Fibroblast of the aortic adventitia (primary cell): ENCODE measurements at regions not wholly inside any gene's neighbourhood (a gene's known extent, or its start where the extent isn't known, plus 50 kb on each side); places are given as distances from the start of the nearest gene placed in this dataset.

Source experiments
- DNase-seq: peaks from one replicate; pipeline ENCODE4 v3.0.0-alpha.2; 2010; ENCODE audit warnings: low read depth
- H3K4me3 ChIP-seq: 2 replicates; pipeline ENCODE4 v1.5.1; 2011; ENCODE audit warnings: low read depth, mild to moderate bottlenecking, control low read depth, low read length, moderate library complexity
- CTCF ChIP-seq: IDR thresholded peaks from 2 replicates; pipeline ENCODE4 v1.5.1; 2011; ENCODE audit warnings: mild to moderate bottlenecking, low read length, control low read depth, inconsistent platforms; ENCODE audit not compliant: insufficient read depth

- peak; percentile 97 for DNase-seq
- H3K4me3 ChIP-seq = no peak overlapping the region
- no peak for TF ChIP-seq CTCF
Observed at GRCh38 chr13:50635504-50635903, 208.0 kb downstream of the DLEU7 start.

- H3K4me3 ChIP-seq = no peak overlapping the region
- TF ChIP-seq CTCF = no peak
- DNase-seq = no peak
Observed at GRCh38 chr13:50636007-50636704, 207.3 kb downstream of the DLEU7 start.

GRCh38 chr13:50643060-50643459 is 200.4 kb downstream of the DLEU7 start:
- H3K4me3 ChIP-seq = no peak overlapping the region
- TF ChIP-seq CTCF = no peak
- no peak for DNase-seq

- TF ChIP-seq CTCF = no peak
- DNase-seq = no peak
- H3K4me3 ChIP-seq = no peak overlapping the region
Observed at GRCh38 chr13:50644081-50644871, 199.2 kb downstream of the DLEU7 start.

- no peak for DNase-seq
- H3K4me3 ChIP-seq = no peak overlapping the region
- TF ChIP-seq CTCF = no peak
Observed at GRCh38 chr13:50645092-50645491, 198.4 kb downstream of the DLEU7 start.

GRCh38 chr13:50646070-50646469 is 197.4 kb downstream of the DLEU7 start:
- H3K4me3 ChIP-seq = no peak overlapping the region
- no peak for DNase-seq
- no peak for TF ChIP-seq CTCF
